ENCODE measurements at regions not wholly inside any gene's neighbourhood (a gene's known extent, or its start where the extent isn't known, plus 50 kb on each side); places are given as distances from the start of the nearest gene placed in this dataset.

DNA sequence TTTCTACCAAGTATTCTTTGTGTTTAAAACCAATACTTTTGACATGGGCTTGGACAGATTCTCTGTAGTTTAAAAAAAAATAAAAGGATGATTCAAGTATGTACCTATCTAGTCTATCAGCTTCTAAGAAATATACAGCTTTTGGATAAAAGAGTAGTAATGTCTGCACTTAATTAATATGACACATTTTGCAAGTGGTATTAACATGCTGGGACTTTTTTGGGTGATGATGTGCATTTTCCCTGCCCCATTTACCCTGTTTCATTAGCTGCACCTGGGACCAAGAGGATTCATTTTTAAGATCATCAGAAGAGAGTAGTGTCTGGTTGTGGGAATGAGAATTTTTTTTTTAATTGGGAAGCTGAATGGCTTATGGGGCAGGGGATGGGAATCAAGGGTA is 236.2 kb upstream of the KLF14 start:
- TF ChIP-seq, protein P1, sequence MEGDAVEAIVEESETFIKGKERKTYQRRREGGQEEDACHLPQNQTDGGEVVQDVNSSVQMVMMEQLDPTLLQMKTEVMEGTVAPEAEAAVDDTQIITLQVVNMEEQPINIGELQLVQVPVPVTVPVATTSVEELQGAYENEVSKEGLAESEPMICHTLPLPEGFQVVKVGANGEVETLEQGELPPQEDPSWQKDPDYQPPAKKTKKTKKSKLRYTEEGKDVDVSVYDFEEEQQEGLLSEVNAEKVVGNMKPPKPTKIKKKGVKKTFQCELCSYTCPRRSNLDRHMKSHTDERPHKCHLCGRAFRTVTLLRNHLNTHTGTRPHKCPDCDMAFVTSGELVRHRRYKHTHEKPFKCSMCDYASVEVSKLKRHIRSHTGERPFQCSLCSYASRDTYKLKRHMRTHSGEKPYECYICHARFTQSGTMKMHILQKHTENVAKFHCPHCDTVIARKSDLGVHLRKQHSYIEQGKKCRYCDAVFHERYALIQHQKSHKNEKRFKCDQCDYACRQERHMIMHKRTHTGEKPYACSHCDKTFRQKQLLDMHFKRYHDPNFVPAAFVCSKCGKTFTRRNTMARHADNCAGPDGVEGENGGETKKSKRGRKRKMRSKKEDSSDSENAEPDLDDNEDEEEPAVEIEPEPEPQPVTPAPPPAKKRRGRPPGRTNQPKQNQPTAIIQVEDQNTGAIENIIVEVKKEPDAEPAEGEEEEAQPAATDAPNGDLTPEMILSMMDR (IDR thresholded peaks at IDR 0.05) = no peak
- no peak for TF ChIP-seq POLR2A (IDR thresholded peaks at IDR 0.05)

All from testis (tissue), 2 donors.